Hindlimb muscle (tissue), 1 donor: ENCODE measurements at regions not wholly inside any gene's neighbourhood (a gene's known extent, or its start where the extent isn't known, plus 50 kb on each side); places are given as distances from the start of the nearest gene placed in this dataset.

Experiments used
- DNase-seq: peaks from one replicate; pipeline ENCODE4 v3.0.0-alpha.2; 2013

DNA sequence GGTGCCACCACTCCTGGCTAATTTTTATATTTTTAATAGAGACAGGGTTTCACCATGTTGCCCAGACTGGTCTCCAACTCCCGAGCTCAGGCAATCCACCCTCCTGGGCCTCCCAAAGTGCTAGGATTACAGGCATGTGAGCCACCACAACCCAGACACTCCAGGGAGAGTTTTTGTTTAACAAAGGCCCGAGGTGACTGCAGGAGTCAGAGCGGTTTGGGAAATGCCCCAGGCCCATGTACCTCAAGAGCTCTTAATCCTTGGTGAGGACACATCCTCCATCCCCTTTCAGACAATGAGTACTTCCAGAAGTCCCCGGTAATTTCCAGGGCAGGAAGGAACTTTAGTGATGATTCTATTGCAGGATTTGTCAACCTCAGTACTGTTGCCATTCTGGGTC, 176.0 kb downstream of the ESRRB start:
- DNase-seq: no peak

DNA sequence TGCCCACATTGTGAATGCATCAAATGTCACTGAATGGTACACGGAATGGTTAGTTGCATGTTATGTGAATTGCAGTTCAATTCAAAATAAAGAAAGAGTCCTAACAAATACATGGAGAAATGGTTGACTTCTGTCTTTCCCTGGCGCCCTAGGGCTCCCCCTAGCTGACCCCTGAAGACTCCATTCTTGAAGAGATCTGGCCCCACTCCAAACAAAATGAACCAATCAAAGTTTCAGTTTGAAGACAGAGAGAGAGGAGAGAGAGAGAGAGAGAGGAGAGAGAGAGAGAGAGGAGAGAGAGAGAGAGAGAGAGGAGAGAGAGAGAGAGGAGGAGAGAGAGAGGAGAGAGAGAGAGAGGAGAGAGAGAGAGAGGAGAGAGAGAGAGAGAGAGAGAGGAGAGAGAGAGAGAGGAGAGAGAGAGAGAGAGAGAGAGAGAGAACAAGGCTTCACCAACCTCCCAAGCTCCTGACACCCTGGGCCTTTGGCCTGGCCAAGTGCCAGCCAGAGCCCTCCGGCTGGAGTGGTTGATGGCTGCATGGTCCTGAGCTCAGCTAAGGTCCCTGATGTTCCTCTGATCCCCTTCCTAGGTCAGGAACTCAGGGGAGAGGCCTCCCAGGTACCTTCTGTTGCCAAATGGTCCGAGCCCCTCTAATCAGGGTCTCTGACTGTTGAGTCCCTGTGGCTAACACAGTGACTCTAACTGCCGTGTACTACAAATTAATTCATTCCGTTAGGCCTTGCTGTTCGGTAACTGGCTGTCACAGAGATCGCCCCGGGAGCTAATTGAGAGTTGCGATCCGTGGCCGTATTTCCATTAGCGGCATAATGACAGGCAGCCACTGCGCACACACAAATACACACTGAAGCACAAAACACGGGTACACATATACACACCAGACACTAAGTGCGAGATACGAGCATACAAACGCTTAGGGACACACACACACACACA, 188.8 kb downstream of the ESRRB start:
- DNase-seq: no peak

DNA sequence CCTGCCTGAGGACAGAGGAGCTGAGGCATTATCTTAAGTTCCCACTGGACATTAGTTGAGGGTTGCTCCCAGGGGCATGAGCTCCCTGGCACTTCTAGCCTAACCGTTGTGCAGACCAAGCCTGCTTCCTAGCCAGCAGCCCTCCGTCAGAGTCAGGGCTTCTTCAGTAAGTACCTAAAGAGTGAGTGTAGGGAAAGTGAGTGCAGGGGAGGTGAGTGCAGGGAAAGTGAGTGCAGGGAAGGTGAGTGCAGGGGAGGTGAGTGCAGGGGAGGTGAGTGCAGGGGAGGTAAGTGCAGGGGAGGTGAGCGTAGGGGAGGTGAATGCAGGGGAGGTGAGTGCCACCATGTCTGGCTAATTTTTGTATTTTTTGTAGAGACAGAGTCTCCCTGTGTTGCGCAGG, 190.5 kb downstream of the ESRRB start:
- no peak for DNase-seq

DNA sequence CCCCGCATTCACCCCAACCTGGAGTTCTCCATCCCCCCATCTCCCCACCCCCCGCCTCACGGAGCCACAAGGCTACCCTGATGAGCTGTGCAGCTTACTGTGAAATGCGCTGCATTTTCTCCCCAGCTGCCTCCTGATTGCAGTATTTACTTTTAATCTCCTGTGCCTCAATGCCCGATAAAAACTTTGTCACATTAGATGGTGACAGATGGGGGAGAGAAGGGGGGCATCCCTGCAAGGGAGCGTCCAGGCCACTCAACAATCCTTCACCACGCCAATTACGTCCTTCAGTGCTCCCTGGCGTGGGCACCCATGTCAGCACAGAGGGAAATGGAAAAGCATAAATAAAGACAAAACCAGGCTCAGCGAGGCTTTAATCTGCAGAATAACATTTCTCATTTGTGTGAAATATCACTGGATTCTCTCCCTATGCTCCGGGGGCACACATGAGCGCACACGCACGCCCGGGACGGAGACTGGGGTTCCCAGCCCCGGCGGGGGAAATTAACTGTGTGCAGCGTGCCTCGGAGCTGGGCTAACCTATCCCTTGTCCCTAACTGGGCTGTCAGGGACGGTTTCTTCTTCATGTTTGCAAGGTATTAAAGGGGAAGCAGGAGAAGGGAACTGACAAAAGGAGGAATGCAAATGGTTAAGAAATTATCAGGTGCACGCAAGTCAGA, 186.7 kb upstream of the VASH1 start:
- no peak for DNase-seq

DNA sequence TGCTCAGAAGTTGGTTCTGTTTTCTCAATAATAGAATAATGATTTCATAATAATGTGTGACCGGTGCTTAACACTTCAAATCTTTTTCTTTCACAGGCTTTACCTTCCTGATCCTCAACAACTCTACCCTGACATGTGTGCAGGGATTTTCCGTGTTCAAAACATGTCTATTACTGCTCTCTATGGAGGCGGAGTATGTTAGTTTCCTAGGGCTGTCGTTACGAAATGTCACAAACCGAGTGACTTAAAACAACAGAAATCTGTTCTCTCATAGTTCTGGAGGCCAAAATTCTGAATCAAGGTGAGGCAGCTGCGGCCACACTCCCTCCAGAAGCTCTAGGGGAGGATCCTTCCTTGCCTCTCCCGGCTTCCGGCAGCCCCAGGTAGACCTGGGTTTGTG, 186.2 kb upstream of the VASH1 start:
- no peak for DNase-seq

DNA sequence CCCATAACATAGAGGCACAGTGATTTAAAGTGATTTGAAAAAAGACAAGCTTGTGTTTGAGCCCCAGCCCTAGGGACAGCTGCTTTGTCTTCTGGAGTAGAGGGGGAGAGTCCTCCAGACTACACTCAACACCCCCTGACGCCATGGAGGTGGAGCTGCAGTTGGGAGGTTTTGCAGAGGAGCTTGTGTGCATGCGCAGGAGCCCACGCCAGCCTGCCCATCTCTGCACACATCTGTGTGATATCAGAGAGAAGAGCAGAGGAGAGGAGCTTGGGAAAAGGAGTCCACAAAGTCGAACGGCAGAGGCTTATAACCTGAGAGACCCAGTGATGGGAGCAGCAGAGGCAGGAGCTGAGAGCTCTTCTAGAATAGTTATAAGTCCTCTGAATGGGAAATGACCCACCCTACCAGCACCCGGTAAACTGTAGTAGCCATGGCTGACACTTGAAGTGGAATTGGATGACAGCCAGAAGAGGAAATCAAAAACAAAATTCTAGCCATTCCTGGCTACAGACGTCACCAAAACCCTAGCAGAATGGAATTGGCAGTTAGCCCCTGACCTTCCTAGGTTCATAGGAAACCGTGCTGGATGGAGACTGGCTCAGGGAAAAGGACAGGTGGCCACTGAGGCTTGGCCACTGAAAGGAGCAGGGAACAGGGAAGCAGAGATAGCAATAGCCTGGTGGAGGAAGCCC, 185.1 kb upstream of the VASH1 start:
- no peak for DNase-seq

GRCh38 chr14:76577090-76577489, 184.2 kb upstream of the VASH1 start:
- DNase-seq: no peak

GRCh38 chr14:76577837-76578236, 183.4 kb upstream of the VASH1 start:
- DNase-seq: no peak

DNA sequence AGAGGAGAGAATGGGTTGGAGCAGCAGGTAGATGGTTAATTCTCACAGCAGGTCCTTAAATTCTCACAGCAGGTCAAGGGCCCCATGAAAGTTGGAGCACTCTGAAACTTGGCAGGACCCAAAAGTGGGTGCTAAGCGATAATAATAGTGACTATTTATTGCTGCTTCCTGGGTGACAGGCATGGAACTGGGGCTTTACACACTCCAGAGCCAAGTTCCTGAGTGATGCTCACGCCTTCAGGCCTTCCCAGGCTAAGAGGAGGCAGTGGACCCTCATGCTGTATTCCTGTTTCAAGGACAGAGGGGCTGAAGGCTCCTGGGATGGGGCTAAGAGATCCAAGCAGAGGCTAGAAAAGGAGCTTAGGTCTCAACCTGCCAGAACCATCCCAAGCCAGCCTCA, 180.9 kb upstream of the VASH1 start:
- no peak for DNase-seq

DNA sequence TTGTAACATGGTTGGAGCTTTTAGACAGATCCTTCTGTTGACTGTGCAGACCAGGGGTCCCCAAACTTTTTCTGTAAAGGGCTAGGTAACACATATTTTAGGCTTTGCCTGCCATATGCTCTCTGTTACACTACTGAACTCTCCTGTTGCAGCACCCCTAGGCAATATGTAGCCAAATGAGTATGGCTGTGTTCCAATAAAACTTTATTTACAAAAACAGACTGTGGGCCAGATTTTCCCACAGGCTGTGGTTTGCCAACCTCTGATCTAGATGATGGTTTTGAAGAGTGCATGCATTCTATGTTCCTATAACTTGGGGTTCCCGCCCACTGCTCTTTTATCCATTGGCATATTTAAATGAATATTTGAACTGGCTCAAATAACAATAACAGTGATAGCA, 180.3 kb upstream of the VASH1 start:
- DNase-seq: no peak

DNA sequence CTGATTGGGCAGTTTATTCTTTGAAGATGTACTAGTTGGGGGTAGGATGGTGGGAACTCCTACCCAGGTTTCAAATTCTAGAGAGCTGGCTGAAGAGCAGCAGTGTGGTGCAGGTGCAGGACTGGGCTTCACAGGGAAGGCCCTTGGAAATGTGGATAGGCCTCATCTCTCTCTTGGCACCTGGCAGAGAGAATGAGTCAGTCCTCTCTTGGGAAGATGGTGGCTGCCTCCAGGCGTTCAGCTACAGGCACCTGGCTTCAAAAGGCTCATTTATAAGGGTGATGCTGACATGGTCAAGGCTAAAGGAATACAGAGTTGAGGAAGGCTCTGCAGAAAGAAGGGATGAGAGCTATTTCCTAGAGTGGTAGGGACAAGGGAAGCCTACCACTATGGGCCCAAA, 179.7 kb upstream of the VASH1 start:
- no peak for DNase-seq

DNA sequence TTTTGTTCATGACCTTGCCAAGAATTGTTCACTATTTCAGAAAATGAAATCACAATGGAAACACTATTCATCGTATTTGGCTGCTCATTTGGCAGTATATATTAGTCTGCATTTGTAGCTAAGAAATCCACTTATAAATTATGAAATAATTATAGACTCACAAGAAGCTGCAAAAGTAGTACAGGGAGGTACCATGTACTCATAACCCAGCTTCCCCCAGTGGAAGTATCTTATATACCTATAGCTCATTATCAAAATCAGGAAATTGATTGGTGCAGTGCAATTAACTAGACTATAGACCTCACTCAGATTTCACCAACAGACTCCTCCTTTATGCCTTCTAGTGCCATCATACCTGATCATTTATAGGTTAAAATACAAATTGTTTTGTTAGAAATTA, 178.8 kb upstream of the VASH1 start:
- DNase-seq: no peak

DNA sequence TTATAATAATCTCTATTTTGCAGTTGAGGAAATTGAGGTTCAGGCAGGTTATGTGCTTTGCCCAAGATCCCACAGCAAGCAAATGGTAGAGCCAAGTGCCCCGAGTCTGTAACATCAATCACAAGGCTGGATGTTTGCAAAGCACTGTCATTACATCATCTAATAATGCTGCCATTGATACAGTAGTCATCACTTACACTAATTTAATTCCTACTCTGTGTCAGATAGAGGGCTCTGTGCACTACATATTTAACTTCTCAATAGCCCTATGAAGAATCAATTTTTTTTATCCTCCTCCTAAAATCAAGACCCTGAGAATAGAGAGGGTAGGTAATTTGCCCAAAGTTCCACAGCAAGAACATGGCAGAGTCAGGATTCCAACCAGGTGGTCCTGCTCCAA, 178.1 kb upstream of the VASH1 start:
- no peak for DNase-seq

- DNase-seq: no peak
Observed at GRCh38 chr14:76583805-76584204, 177.5 kb upstream of the VASH1 start.

- no peak for DNase-seq
Observed at GRCh38 chr14:76584271-76584702, 177.0 kb upstream of the VASH1 start.

DNA sequence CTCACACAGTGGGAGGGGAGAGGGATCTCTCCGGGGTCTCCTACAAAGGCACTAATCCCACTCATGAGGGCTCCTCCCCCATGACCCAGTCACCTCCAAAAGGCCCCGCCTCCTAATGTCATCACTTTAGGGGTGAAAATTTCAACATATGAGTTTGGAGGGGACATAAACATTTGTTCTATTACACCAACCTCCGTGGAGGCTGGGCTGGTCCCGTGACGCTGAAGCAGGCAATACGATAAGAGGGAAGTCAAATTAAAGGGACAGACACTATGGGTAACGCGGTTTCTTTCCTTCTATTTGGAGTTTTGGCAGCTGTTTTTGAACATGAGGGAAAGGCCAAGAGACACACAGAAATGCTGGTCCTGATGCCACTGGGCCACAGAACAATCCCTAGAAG, 175.7 kb upstream of the VASH1 start:
- DNase-seq: no peak

GRCh38 chr14:76589246-76589645, 172.0 kb upstream of the VASH1 start:
- DNase-seq: no peak

- DNase-seq: no peak
Observed at GRCh38 chr14:76591266-76591665, 170.0 kb upstream of the VASH1 start.

GRCh38 chr14:76595266-76595665, 166.0 kb upstream of the VASH1 start:
- DNase-seq: no peak

- no peak for DNase-seq
Observed at GRCh38 chr14:76597387-76597786, 163.9 kb upstream of the VASH1 start.

GRCh38 chr14:76599141-76599540, 162.1 kb upstream of the VASH1 start:
- no peak for DNase-seq

GRCh38 chr14:76599559-76600287, 161.5 kb upstream of the VASH1 start:
- DNase-seq: no peak

DNA sequence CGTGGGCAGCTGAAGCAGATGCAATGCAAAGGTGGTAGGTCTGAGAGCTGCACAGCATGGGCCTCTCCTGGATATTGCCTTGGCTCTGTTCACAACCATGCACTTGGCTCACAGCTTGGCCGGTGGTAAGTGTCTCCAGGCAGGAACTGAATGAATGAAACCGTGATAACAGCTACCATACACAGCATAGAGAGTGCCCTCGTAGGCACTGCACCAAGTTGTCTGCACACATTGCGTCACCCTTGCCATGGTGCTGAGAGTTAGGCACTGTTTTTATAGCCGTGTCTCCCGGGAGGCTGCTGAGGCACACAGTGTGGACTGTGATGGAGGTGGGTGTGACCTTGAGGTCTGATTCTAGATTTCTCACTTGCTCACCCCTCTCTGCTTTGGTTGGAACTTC, 157.6 kb upstream of the VASH1 start:
- DNase-seq: no peak
